C4-2B (cell line): ENCODE measurements at regions not wholly inside any gene's neighbourhood (a gene's known extent, or its start where the extent isn't known, plus 50 kb on each side); places are given as distances from the start of the nearest gene placed in this dataset.

Source experiments
- ZFX ChIP-seq: fragments of 450-650 bp; IDR thresholded peaks from 2 replicates; pipeline ENCODE4 v1.6.1; 2017
- TF ChIP-seq, protein P1 (sequence below): fragments of 450-650 bp; conservative IDR thresholded peaks from 2 replicates; pipeline ENCODE4 v1.5.1; 2017; ENCODE audit warnings: mild to moderate bottlenecking

DNA sequence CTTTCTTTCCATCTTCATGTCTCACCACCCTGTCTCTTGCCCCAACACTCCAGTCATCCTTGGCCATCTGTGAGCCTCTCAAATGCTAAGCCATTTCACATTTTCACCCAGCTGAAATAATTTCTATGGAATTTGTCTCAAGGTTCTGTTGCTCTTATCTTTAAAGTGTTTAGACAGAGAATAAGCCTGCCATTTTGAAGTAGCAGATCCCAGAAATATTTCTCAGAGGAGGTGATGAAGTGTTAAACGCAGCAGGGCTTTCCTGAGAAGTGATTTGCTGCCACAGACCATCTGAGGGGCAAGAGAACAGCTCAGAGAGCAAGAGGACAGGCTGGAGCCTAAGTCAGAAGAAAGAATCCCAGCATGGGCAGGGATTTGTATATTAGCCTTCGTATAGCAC lies 71.6 kb upstream of the CLMN start:
- TF ChIP-seq, protein P1, sequence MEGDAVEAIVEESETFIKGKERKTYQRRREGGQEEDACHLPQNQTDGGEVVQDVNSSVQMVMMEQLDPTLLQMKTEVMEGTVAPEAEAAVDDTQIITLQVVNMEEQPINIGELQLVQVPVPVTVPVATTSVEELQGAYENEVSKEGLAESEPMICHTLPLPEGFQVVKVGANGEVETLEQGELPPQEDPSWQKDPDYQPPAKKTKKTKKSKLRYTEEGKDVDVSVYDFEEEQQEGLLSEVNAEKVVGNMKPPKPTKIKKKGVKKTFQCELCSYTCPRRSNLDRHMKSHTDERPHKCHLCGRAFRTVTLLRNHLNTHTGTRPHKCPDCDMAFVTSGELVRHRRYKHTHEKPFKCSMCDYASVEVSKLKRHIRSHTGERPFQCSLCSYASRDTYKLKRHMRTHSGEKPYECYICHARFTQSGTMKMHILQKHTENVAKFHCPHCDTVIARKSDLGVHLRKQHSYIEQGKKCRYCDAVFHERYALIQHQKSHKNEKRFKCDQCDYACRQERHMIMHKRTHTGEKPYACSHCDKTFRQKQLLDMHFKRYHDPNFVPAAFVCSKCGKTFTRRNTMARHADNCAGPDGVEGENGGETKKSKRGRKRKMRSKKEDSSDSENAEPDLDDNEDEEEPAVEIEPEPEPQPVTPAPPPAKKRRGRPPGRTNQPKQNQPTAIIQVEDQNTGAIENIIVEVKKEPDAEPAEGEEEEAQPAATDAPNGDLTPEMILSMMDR = no peak
- TF ChIP-seq ZFX = no peak
